SK-N-SH treated with all-trans-retinoic acid at 6 μM for 48 hours (cell line): ENCODE measurements at regions not wholly inside any gene's neighbourhood (a gene's known extent, or its start where the extent isn't known, plus 50 kb on each side); places are given as distances from the start of the nearest gene placed in this dataset.

Source experiments
- OSR1 ChIP-seq: fragments of 250-450 bp; sonication (Bioruptor Pico); IDR thresholded peaks from 2 replicates; pipeline ENCODE4 v1.8.0; 2022; ENCODE audit warnings: moderate library complexity, mild to moderate bottlenecking, inconsistent platforms
- ZC3H10 ChIP-seq: fragments of 250-450 bp; sonication (Bioruptor Pico); IDR thresholded peaks from 2 replicates; pipeline ENCODE4 v1.5.1; 2021; ENCODE audit warnings: mild to moderate bottlenecking, moderate library complexity
- ZFP3 ChIP-seq: fragments of 250-450 bp; sonication (Bioruptor Pico); IDR thresholded peaks from 2 replicates; pipeline ENCODE4 v1.5.0; 2020; ENCODE audit warnings: mild to moderate bottlenecking, moderate library complexity

GRCh38 chr10:78473006-78473405 lies 439.3 kb downstream of the RPS24 start:
- TF ChIP-seq ZFP3 (no peak), OSR1 (CRISPR knock-in tag) (no peak), ZC3H10 (no peak)
